HUES48 (cell line): ENCODE measurements at regions not wholly inside any gene's neighbourhood (a gene's known extent, or its start where the extent isn't known, plus 50 kb on each side); places are given as distances from the start of the nearest gene placed in this dataset.

ENCODE experiments used
- H3K27ac ChIP-seq: one replicate; pipeline ENCODE4 v1.7.0; 2013; ENCODE audit warnings: low read depth, low read length, inconsistent platforms
- H3K27me3 ChIP-seq: 2 replicates; pipeline ENCODE4 v1.6.1; 2013; ENCODE audit warnings: mild to moderate bottlenecking, low read length; ENCODE audit not compliant: control insufficient read depth, insufficient read depth
- H3K36me3 ChIP-seq: 2 replicates; pipeline ENCODE4 v1.6.1; 2013; ENCODE audit warnings: low read length; ENCODE audit not compliant: control insufficient read depth, insufficient read depth
- H3K4me1 ChIP-seq: 2 replicates; pipeline ENCODE4 v1.6.1; 2013; ENCODE audit warnings: mild to moderate bottlenecking, low read length; ENCODE audit not compliant: control insufficient read depth, insufficient read depth
- H3K4me3 ChIP-seq: 2 replicates; pipeline ENCODE4 v1.5.1; 2013; ENCODE audit warnings: mild to moderate bottlenecking, low read depth, low read length
- H3K9ac ChIP-seq: 2 replicates; pipeline ENCODE4 v1.6.1; 2013; ENCODE audit warnings: mild to moderate bottlenecking, low read depth, low read length, moderate library complexity
- H3K9me3 ChIP-seq: 2 replicates; pipeline ENCODE4 v1.6.1; 2013; ENCODE audit warnings: low read length; ENCODE audit not compliant: control insufficient read depth, insufficient read depth

DNA sequence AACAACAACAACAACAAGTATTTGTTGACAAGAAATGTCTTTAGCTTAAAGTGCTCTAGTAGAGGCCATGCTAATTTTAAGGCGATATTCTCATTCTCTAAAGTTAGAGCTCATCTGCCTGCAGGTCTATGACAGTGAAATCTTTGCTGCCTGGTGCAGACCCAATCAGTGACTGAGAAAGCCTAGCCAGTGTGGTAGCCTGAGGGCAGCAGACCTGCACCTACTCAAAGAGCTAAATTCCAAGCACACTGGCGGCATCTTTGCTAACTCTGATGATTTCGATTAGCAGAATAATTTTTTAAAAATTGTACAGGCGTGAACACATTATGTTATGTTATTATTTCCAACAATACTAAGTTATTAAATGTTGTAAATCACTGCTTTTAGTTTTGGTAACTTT lies 228.8 kb upstream of the RGMA start:
- no peak overlapping the region for H3K9ac ChIP-seq
- H3K27ac ChIP-seq = no peak overlapping the region
- no peaks in the 10 kb centered on the region for H3K27me3 ChIP-seq
- no peaks in the 10 kb centered on the region for H3K36me3 ChIP-seq
- peaks cover 8% of the 10 kb centered on the region for H3K4me1 ChIP-seq
- H3K9me3 ChIP-seq = no peaks in the 10 kb centered on the region
- no peak overlapping the region for H3K4me3 ChIP-seq

DNA sequence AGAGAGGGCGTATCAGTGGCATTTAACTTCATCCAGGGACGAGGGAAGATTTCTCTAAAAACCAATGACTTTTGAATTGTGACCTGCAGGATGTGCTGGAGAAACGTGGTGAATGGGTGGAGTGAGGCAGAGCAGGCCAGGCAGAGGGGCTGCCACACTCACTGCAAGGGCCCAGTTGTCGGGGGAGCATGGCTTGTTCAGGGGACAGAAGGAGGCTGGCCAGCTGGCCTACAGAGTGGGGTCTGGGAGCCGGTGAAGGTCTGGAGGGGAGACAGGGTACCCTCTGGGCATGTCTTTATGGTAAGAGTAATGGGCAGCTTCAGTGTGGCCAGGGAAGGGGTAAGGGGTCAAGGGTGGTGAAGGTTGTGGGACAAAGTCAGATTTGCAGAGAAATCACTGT lies 225.2 kb upstream of the RGMA start:
- Histone ChIP-seq H3K4me3 (no peak overlapping the region), H3K9ac (no peak overlapping the region), H3K36me3 (no peaks in the 10 kb centered on the region), H3K27me3 (0 out of 2 replicates have a peak, but pooled peaks cover 4% of the 10 kb centered on the region), H3K27ac (no peak overlapping the region), H3K9me3 (no peaks in the 10 kb centered on the region), H3K4me1 (peaks cover 8% of the 10 kb centered on the region)

DNA sequence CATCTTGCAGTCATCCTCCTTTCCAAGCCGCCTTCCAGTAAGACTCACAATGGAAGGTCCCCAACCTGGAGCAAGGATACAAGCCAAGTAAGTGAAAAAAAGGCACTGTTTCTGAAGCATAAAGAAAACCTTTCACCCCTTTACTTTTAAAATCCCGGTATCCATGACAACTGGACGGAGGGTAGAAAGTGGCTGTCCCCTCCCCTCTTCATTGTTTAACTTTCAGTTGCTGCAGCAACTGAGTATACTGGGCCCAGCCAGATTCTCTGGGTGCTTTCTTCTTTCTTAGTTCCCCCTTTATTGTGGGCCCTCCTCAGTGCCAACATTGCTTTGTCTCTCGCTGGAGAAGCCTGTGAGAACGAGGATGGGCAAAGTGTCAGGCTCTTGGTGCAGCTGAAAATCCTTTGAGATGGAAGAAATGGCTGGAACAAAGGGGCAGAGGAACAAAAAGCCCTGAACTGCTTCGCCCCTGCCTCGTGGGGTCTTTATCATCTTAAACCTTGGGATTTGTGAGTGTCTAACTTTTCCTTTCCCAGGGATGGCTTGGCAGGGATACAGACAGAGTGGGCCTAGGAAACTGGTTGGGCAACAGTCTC lies 224.0 kb upstream of the RGMA start:
- H3K27ac ChIP-seq = no peak overlapping the region
- no peaks in the 10 kb centered on the region for H3K9me3 ChIP-seq
- 0 out of 2 replicates have a peak, but pooled peaks cover 4% of the 10 kb centered on the region for H3K27me3 ChIP-seq
- no peak overlapping the region for H3K9ac ChIP-seq
- H3K4me3 ChIP-seq = no peak overlapping the region
- H3K36me3 ChIP-seq = no peaks in the 10 kb centered on the region
- H3K4me1 ChIP-seq = peaks cover 8% of the 10 kb centered on the region

DNA sequence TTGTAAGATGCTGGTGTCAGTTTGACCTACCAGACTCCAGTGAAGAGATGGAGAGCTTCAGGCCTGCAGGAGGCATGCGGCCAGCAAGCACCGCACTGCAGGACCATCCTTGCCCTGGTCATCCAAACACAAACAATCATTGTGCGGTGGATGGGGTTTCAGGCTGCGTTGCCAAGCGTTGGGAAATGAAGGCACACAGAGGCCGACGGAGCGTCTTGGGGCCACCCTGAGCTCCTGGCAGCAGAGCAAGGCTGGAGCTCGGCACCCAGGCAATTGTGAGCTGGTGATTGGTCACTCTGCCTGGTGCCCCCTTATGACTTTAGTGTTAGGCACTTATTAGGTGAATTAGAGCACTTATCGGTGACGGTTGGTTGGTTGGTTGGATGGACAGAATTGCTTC lies 222.6 kb upstream of the RGMA start:
- H3K27me3 ChIP-seq = 0 out of 2 replicates have a peak, but pooled peaks cover 4% of the 10 kb centered on the region

DNA sequence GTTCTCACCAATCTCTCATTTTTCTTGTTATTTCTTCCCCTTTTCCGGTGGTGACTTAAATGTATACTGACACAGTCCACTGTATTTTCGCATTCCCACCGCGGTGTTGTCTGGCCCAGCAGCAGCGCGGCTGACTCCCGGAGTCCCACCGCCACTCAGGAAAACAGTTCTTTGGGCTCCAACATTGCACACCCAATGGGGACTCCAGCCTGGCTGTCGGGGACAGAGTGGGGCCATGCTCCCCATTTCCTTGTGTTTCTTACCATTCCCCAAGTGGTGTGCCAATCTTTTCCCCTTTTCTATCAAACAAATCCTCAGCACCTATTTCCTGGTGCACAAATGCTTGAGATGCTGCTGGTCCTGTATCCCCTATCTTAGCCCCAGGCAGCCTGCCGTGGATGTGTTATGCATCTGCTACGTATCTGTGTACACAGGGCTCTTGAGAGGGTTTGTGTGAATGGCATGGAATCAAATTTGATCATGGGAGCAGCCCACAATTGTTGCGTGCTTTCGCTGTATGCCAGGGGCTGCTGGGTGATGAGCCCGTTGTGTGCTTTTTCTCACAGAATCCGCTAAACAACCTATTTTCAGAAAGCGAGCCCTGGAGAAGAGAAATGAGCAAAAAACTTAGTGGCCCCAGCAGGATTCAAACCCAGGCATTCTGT lies 219.1 kb upstream of the RGMA start:
- Histone ChIP-seq H3K27me3 (0 out of 2 replicates have a peak, but pooled peaks cover 4% of the 10 kb centered on the region), H3K27ac (no peak overlapping the region), H3K4me1 (peaks cover 7% of the 10 kb centered on the region), H3K9me3 (no peaks in the 10 kb centered on the region), H3K9ac (no peak overlapping the region), H3K4me3 (no peak overlapping the region), H3K36me3 (no peaks in the 10 kb centered on the region)

More for the DNA sequence above, 222.6 kb upstream of the RGMA start:
- Histone ChIP-seq H3K27ac (no peak overlapping the region), H3K36me3 (no peaks in the 10 kb centered on the region), H3K4me1 (peaks cover 8% of the 10 kb centered on the region), H3K9ac (no peak overlapping the region), H3K9me3 (no peaks in the 10 kb centered on the region), H3K4me3 (no peak overlapping the region)

DNA sequence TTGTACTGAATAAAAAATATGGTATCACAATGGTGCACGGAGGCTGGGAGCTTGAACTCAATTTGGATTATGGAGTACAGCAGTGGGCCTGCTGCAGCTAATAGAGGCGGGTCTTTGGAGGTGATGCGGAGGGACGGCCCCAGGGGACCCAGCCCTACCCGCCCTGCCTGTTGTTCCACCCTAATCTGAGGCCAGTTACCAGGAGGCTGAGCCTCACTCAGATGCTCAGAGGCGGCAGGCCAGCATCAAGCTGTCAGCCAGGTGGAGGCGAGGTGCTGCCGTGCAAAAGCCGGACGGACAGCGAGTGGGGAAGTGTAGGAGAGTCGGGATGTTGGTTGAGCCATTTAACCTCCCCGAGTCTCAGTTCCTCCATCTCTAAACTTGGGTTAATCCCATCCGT lies 218.5 kb upstream of the RGMA start:
- Histone ChIP-seq H3K4me1 (peaks cover under 1% of the 10 kb centered on the region; the same call in 1 of the 2 replicates), H3K4me3 (no peak overlapping the region), H3K27ac (no peak overlapping the region), H3K27me3 (0 out of 2 replicates have a peak, but pooled peaks cover 4% of the 10 kb centered on the region), H3K36me3 (no peaks in the 10 kb centered on the region), H3K9me3 (no peaks in the 10 kb centered on the region), H3K9ac (no peak overlapping the region)

DNA sequence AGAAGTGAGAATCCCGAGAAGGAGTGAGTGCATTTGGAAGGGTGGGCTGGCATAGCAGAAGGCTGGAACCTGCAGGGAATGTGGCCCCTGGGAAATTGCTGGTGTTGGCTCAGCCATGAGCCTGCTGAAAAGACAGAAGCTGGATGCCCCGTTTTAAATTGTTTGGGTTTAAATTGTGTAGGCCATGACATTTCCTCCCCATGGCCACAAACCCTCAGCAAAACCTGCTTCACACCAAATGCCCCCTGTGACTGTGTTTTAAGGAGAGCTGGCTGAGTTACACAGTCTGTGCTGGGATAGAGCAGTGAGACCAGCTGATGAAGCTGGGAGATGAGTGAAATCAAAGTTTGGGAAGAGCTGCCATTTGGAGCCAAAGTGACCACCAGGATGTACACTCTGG lies 216.3 kb upstream of the RGMA start:
- Histone ChIP-seq H3K4me1 (no peaks in the 10 kb centered on the region), H3K9ac (no peak overlapping the region), H3K27ac (no peak overlapping the region), H3K27me3 (no peaks in the 10 kb centered on the region), H3K4me3 (no peak overlapping the region), H3K9me3 (no peaks in the 10 kb centered on the region), H3K36me3 (no peaks in the 10 kb centered on the region)

DNA sequence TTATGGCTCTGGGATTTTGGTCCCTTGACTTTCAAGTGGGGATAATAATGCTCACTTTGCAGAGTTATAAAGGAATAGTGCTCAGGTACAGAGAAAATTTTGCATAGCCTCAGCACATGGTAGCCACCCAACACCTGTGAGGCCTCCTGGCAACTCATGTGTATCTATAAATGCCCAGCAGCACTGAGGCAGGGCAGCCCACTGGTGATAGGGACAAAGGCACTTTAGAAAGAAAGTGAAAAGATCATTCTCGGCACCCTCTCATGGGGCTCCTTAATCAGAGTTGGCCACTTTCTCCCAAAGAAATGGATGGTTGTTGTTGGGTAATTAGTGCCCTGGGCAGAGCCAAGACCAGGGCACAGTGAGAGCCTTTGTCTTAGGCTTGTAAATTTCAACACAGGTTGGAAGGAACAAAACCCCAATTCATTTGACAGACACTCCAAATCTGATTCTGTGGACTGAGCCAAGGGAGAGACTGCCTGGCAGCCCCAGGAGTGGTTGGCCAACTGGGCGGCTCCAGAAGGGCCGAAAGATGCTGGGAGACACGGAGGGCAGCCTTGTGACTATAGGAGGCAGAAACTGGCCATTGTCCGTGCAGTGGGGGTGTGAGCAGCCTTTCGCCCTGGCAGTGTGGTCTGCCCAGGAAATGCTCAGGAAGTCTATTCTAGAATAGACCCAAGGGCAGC lies 213.2 kb upstream of the RGMA start:
- Histone ChIP-seq H3K36me3 (no peaks in the 10 kb centered on the region), H3K27ac (no peak overlapping the region), H3K9ac (no peak overlapping the region), H3K9me3 (no peaks in the 10 kb centered on the region), H3K27me3 (no peaks in the 10 kb centered on the region), H3K4me1 (no peaks in the 10 kb centered on the region), H3K4me3 (no peak overlapping the region)

DNA sequence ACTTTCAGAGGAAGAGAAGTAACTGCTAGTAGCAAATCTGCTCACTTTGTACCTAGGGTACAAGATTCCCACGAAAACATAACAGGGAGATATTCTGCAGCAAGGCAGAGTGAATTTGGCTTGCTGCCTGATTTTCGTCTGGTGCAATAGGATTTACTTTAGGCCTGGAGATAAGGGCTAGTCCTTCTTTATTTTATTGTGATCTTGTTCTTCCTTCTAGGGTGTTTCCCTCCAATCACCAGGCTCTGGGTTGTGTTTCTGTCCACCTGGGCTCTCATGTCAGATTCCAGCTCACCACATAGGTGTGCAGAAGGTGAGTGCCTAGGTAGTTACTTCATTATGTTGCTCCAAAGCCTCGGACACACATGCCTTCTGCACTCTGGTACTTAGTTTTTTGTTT lies 211.8 kb upstream of the RGMA start:
- H3K4me3 ChIP-seq = no peak overlapping the region
- H3K27ac ChIP-seq = no peak overlapping the region
- no peaks in the 10 kb centered on the region for H3K27me3 ChIP-seq
- no peaks in the 10 kb centered on the region for H3K9me3 ChIP-seq
- no peak overlapping the region for H3K9ac ChIP-seq
- H3K36me3 ChIP-seq = no peaks in the 10 kb centered on the region
- peaks cover 7% of the 10 kb centered on the region; the same call in 1 of the 2 replicates for H3K4me1 ChIP-seq

DNA sequence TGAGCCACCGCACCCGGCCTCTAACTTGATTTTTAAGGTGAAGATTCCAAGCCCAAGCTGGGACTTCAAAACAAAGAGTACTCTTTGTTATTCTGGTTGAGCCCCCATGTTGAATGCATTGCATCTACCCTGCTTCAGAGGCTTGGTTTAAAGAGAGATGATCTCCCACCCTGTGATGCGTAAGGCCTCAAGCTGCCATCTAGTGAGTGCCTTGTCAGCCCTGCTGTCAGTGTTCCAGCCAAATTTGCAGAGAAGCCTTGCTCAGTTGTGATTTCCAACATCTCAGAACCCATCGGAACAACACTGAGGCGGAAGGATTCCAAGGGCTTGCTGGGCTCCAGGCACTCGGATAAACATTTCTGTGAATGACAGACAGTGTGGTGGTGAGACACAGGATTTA lies 210.7 kb upstream of the RGMA start:
- peaks cover 7% of the 10 kb centered on the region; the same call in 1 of the 2 replicates for H3K4me1 ChIP-seq
- H3K9me3 ChIP-seq = no peaks in the 10 kb centered on the region
- no peak overlapping the region for H3K9ac ChIP-seq
- H3K36me3 ChIP-seq = no peaks in the 10 kb centered on the region
- H3K4me3 ChIP-seq = no peak overlapping the region
- H3K27ac ChIP-seq = no peak overlapping the region
- H3K27me3 ChIP-seq = no peaks in the 10 kb centered on the region

DNA sequence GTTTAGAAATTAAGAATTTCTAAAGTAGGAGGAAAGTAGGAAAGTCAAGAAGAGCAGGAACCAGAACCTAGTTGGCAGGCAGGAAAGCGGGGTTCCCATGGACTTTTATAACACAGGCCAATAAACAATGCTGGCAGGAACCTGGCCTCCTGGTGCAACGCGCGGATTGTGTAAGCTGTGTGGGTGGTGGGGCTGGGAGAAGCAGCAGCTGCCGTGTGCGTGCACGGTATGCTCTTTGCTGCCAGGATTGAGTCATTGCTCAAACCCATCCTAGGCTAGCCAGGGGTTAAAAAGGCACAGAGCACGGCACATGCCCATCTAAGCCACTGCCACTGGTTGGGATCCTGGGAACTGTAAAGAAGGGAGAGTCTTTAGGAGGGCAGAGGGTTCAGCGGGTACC lies 209.9 kb upstream of the RGMA start:
- H3K27ac ChIP-seq = no peak overlapping the region
- H3K36me3 ChIP-seq = no peaks in the 10 kb centered on the region
- H3K27me3 ChIP-seq = no peaks in the 10 kb centered on the region

More for the DNA sequence above, 209.9 kb upstream of the RGMA start:
- peaks cover 7% of the 10 kb centered on the region; the same call in 1 of the 2 replicates for H3K4me1 ChIP-seq
- no peaks in the 10 kb centered on the region for H3K9me3 ChIP-seq
- no peak overlapping the region for H3K4me3 ChIP-seq
- no peak overlapping the region for H3K9ac ChIP-seq
